Ishikawa (cell line): ENCODE measurements at regions not wholly inside any gene's neighbourhood (a gene's known extent, or its start where the extent isn't known, plus 50 kb on each side); places are given as distances from the start of the nearest gene placed in this dataset.

Experiments used
- CEBPB ChIP-seq: IDR thresholded peaks from 2 replicates; pipeline ENCODE4 v1.6.1; 2012
- CREB1 ChIP-seq: IDR thresholded peaks from 2 replicates; pipeline ENCODE4 v1.6.1; 2012; ENCODE audit warnings: low read depth
- EGR1 ChIP-seq: IDR thresholded peaks from 2 replicates; pipeline ENCODE4 v1.6.1; 2012
- EP300 ChIP-seq: IDR thresholded peaks from 2 replicates; pipeline ENCODE4 v1.6.1; 2012; ENCODE audit warnings: borderline replicate concordance
- FOXM1 ChIP-seq: IDR thresholded peaks from 2 replicates; pipeline ENCODE4 v1.6.1; 2012; ENCODE audit warnings: low read depth, borderline replicate concordance
- NFIC ChIP-seq: IDR thresholded peaks from 2 replicates; pipeline ENCODE4 v1.6.1; 2012
- RAD21 ChIP-seq: IDR thresholded peaks from 2 replicates; pipeline ENCODE4 v1.6.1; 2012; ENCODE audit warnings: low read depth
- TAF1 ChIP-seq: IDR thresholded peaks from 2 replicates; pipeline ENCODE4 v1.6.1; 2012; ENCODE audit warnings: low read depth, mild to moderate bottlenecking
- TCF12 ChIP-seq: IDR thresholded peaks from 2 replicates; pipeline ENCODE4 v1.6.1; 2012; ENCODE audit warnings: low read depth
- TEAD4 ChIP-seq: IDR thresholded peaks from 2 replicates; pipeline ENCODE4 v1.6.1; 2012
- USF1 ChIP-seq: IDR thresholded peaks from 2 replicates; pipeline ENCODE4 v1.6.1; 2012
- YY1 ChIP-seq: IDR thresholded peaks from 2 replicates; pipeline ENCODE4 v1.6.1; 2012; ENCODE audit warnings: low read depth
- ZBTB7A ChIP-seq: IDR thresholded peaks from 2 replicates; pipeline ENCODE4 v1.6.1; 2012; ENCODE audit warnings: low read depth
- TF ChIP-seq, protein P1 (sequence below): IDR thresholded peaks from 2 replicates; pipeline ENCODE4 v1.6.1; 2012; ENCODE audit warnings: low read depth, mild to moderate bottlenecking

GRCh38 chr11:113532697-113533424 is 57.7 kb upstream of the DRD2 start:
- TF ChIP-seq RAD21 (peak; percentile 80), TCF12 (no peak), CEBPB (no peak)

- TF ChIP-seq EP300 = no peak
- TF ChIP-seq, protein P1, sequence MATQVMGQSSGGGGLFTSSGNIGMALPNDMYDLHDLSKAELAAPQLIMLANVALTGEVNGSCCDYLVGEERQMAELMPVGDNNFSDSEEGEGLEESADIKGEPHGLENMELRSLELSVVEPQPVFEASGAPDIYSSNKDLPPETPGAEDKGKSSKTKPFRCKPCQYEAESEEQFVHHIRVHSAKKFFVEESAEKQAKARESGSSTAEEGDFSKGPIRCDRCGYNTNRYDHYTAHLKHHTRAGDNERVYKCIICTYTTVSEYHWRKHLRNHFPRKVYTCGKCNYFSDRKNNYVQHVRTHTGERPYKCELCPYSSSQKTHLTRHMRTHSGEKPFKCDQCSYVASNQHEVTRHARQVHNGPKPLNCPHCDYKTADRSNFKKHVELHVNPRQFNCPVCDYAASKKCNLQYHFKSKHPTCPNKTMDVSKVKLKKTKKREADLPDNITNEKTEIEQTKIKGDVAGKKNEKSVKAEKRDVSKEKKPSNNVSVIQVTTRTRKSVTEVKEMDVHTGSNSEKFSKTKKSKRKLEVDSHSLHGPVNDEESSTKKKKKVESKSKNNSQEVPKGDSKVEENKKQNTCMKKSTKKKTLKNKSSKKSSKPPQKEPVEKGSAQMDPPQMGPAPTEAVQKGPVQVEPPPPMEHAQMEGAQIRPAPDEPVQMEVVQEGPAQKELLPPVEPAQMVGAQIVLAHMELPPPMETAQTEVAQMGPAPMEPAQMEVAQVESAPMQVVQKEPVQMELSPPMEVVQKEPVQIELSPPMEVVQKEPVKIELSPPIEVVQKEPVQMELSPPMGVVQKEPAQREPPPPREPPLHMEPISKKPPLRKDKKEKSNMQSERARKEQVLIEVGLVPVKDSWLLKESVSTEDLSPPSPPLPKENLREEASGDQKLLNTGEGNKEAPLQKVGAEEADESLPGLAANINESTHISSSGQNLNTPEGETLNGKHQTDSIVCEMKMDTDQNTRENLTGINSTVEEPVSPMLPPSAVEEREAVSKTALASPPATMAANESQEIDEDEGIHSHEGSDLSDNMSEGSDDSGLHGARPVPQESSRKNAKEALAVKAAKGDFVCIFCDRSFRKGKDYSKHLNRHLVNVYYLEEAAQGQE = no peak
- no peak for TF ChIP-seq TAF1
- no peak for TF ChIP-seq RAD21
- TF ChIP-seq CREB1 = no peak
- no peak for TF ChIP-seq TCF12
- no peak for TF ChIP-seq YY1
- TF ChIP-seq CEBPB = no peak
- TF ChIP-seq EGR1 = no peak
Measured at GRCh38 chr11:113531575-113532451, 56.6 kb upstream of the DRD2 start.

GRCh38 chr11:113531083-113531482 is 55.9 kb upstream of the DRD2 start:
- TF ChIP-seq TEAD4 = no peak
- TF ChIP-seq RAD21 = no peak
- TF ChIP-seq EP300 = no peak
- TF ChIP-seq, protein P1 = no peak
- TF ChIP-seq TAF1 = no peak
- TF ChIP-seq EGR1 = no peak
- TF ChIP-seq FOXM1 = no peak
- no peak for TF ChIP-seq TCF12

DNA sequence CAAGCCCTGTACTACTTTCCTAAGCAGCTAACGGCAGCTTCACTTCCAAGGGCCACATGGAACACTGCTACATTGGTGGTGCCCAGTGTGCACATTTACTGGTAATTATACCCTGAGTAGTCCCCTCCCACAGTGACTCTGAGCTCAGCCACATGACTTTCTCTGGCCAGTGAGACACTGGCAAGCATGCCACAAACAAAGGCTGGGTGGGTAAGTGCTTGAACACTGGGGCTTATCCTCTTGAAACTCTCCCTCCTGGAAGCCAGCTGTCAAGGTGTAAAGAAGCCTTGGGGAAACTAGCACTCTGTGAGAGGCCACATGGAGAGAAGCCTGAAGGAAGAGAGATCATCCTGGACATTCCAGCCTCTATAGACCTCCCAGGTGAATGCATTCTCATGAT is 54.4 kb upstream of the DRD2 start:
- TF ChIP-seq NFIC (no peak), TEAD4 (no peak), USF1 (no peak), ZBTB7A (no peak)
- TF ChIP-seq, protein P1 = no peak

GRCh38 chr11:113528982-113529381 is 53.8 kb upstream of the DRD2 start:
- TF ChIP-seq EP300 (no peak), TEAD4 (no peak), NFIC (no peak), CREB1 (no peak), RAD21 (no peak), FOXM1 (no peak)
- TF ChIP-seq, protein P1 = no peak
